ACHN (cell line): ENCODE measurements at regions not wholly inside any gene's neighbourhood (a gene's known extent, or its start where the extent isn't known, plus 50 kb on each side); places are given as distances from the start of the nearest gene placed in this dataset.
"Not testable (repeated sequence)": the region's sequence is repeated elsewhere in the genome, so short reads cannot be mapped to it uniquely, and the experiment has no call there.

Experiments used
- DNase-seq: peaks from one replicate; pipeline ENCODE4 v3.0.0-alpha.2; 2015
- in situ Hi-C: cut with HindIII; loops from 2 replicates; pipeline ENCODE4 v1.10.0; 2017; ENCODE audit warnings: low sequenced_read_pairs, low pct_ligation_motif_present, low pct_unique_long_range_greater_than_20kb

DNA sequence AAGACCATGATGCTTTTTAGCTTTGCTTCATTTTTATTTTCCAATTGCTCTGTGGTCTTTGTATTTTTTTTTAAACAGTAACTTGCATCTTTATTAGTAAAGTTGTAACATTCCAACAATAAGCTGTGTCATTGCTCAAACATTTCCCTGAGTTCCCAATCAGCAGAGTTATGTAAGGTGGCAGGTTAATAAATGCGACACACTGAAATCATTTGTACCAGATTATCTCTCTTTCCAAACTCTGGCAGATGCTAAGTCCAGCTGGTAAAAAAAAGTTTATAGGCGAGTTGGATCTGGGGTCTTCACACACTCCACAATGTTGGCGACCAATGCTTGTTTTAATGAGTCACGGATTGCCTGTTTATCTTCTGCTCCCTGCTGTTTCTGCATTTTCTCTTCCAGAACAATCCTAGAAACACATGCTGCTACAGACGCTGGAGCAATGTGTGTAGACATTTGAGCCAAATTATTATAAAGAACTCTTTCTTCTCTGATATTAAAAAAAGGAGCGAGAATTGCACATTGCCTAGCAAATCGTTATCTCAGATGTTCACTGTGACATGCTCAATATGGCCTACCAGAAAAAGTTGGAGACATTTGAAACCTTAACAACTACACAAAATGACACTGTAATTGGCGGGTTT is 113.6 kb upstream of the IFNGR1 start:
- no peak for DNase-seq

DNA sequence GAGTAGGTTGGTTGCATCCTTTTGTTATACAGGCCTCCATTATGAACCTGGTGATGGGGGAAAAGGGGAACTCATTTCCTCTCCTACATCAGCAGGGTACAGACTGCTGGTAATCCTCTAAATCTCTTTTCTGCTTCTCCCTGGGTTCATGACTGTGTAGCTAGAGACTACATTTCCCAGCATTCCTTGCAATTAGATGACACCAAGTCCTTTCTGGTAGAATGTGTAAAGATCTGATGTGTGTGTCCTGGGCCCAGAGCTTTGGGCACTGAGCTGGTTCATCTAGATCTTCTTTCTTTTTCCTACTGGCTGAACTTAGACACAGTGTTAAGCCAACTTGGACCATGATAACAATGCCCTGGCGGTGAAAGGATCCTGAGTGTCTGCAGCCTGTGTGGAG is 104.7 kb upstream of the IFNGR1 start:
- no peak for DNase-seq
- in situ Hi-C loops = no loop called here

More for the DNA sequence above, 113.6 kb upstream of the IFNGR1 start:
- in situ Hi-C loops = no loop called here

DNA sequence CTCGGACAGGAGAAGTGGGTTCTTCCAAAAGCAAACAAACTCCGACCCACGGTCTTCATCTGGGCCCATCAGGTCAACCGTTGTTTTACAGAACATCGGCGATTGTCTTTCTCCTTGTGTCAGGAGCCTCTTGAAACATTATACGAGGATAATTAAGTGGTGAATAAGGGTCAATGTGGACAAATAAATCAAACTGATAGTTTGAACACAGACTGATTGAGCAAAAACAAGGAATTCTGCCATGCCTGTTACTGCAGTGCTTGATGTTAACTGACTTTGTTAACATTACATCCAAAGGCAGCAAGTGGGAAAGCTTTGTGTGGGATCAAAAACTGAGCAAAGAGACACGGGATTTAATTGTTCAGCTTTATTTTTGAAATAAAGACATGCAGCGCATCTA is 101.1 kb upstream of the IFNGR1 start:
- DNase-seq = no peak
- in situ Hi-C loops = no loop called here

DNA sequence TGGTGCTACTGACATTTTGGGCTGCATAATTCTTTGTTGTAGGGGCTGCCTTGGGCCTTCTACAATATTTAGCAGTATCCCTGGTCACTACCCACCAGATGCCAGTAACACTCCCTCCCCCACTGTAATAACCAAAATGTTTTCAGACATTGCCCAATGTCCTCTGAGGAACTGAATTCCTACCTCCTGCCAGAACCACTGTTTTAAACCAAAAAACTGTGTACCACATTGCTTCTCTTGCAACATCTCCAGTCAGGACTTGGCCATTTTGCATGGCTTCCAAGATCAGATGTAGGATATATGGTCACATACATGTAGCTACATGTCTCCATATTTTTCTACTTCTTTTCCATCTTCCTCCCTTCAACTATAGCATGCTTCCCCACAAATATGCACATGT is 97.4 kb upstream of the IFNGR1 start:
- DNase-seq = no peak
- in situ Hi-C loops = no loop called here

DNA sequence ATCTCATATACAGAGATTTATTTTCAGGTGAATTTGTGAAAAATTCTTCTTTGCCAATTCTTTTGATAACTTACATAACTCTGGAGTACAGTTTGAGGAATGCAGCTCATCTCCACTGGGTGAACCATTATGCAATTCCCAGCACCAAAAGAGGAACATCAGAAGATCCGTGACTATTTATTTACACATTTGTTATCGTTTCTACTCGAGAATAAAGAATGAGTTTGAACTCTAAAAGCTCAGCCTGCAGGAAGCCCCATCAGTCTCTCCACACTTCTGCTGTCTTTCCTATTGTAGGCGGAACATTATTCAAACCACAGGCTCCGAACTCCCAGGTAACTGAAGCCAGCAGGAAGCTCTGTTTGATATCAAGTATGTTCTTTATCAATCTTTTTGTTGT is 95.9 kb upstream of the IFNGR1 start:
- DNase-seq = no peak
- in situ Hi-C loops = no loop called here

DNA sequence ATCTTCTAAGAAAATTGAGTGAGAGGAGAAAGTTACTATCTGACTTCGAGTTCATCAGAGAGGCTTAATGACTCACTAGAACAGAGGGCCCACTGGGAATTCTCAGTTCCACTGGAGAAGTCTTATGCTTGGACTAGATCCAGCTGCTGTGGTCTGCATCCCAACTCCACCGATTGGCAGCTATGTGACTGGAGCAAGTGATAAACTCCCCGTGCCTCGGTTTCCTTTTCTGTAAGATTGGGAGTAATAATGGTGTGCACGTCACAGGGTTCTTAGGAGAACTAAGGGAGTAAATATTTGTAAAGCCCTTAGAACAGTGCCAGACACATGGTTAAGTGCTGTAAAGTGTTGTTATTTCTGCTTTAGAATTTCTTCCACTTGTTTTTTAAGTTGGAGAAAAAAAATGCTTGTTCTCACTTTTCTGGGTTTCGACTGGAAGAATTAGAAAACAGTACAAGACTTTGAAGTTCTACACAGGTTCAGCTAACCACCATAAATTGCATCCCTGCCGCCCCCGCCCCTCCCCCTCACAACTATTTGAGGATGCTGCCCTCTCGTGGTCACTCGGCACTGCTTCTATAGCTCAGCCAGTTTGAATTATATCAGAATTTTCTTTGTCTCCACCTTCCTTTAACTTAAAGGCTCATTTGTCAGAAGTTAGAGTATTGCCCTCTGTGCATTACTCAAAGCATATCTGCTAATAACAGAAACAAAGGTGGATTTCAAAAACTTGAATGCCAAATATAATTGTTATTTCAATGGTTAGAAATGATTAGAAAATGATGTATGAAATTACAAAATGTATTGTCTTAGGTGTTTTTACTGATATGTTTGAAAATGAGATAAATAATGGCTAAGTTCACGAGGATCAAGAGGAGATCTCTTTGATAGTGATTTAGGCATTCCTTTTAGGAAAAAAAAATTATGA is 95.0 kb upstream of the IFNGR1 start:
- in situ Hi-C loops = no loop called here

DNA sequence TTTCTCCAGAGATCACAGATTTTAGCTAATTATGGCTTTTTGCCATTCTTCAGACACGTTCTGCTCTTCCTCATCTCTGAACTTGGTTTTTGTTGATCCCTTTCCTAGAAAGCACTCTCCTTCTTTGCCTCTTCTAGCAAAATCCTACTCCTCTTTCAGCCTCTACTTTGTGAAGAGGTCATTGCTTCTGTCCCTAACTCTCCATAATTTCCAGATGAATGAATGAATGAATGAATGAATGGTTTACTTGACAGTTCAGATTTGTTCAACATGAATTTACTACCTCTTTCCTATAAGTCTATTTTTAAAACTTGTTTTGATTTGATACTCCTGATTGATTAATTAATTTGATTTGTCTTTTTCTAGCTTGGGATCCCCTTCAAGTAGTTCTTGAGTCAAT is 94.0 kb upstream of the IFNGR1 start:
- DNase-seq = no peak
- in situ Hi-C loops = no loop called here

More for the DNA sequence above, 95.0 kb upstream of the IFNGR1 start:
- peak; percentile 81 for DNase-seq

DNA sequence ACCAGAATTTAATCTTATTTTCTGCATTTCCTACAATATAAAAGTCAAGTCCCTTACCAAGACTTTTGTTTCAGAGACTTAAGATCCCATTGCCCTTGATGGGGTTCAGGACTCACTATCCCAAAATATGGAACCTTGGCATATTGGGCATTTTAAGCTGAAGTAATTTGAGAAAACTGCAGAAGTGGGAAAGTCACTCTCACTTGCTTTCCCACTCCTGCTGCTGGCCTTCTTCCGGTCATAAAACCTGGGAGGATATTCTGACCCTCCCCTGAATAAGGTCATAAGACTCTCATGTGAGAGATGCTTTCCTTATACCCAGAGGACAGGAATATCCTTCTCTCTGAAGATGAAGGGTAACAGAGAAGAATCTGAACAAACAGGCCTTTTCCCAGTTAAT is 92.8 kb upstream of the IFNGR1 start:
- DNase-seq = no peak
- in situ Hi-C loops = no loop called here

DNA sequence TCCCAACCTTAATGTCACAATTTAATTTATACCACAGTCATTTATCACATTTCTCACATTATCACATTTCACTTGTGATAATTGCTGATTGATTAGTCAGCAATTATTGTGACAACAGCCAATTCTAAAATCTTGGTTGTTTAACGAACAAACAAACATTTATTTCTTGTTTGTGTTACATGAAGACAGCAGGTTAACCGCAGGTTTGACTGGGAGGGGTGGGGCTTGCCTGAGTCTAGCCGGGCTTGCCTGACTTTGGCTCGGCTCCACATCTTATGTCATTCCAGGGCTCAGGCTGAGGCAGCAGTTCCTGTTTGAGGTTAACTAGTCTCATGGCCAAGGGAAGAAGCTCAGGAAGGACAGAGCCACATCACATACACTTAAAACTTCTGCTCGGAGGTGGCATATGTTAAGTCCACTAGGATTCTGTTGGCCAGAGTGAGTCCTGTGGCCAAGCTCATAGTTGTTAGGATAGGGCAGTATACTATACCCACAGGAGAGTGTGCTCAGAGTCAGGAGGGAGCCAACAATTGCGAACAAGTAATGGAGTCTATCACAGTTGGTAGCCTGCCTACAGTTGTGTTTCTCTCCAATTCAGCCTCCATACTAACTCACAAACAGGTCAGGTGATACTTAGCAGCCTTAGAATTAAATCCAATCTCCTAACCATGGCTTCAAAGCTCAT is 90.0 kb upstream of the IFNGR1 start:
- in situ Hi-C loops = no loop called here
- peak; percentile 82 for DNase-seq

DNA sequence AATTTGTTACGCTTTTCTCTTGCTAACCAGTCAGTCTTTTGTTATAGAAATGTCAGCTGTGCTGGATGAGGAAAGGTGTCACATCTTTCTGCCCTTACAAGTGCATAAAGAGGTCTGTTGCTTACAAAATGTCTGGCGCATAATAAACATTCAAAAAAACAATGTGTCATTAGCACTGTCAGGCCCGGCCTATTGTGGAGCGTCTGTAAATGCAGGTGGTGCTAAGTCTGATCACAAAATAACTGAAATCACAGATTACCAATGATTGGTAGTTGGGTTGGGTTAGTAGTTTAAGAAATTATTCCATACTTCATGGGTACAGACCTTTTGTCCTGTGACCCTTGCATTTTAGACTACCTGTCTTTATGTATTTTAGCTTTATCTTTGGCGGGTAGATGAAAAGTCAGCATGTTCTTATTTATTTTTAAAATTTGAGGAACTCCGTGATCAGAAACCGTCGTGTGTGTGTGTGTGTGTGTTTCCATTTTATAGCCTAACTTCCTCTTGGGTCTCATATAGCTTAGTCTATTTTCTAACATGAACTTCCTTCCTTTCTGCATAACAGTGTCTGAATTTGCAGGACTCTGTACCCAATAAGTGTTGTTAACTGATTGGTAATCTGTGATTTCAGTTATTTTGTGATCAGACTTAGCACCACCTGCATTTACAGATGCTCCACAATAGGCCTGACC is 88.1 kb upstream of the IFNGR1 start:
- in situ Hi-C loops = no loop called here
- no peak for DNase-seq

DNA sequence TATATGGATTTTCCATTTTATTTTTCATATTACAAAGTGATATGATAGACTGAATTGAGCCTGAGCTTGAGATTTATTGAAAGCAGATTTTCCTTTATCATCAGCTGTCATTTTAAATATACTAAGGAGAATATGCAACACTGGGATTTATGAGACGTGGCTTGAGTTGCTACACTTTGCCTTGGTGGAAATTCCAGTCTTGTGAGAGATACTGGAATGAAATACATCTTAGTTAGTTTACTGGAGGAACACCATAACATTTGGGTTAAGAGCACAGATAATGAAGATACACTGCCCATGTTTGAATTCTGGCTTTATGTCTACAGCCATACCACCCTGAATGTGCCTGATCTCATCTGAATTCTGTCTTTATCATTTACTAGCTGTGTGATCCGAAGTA is 86.5 kb upstream of the IFNGR1 start:
- DNase-seq = no peak
- in situ Hi-C loops = no loop called here

DNA sequence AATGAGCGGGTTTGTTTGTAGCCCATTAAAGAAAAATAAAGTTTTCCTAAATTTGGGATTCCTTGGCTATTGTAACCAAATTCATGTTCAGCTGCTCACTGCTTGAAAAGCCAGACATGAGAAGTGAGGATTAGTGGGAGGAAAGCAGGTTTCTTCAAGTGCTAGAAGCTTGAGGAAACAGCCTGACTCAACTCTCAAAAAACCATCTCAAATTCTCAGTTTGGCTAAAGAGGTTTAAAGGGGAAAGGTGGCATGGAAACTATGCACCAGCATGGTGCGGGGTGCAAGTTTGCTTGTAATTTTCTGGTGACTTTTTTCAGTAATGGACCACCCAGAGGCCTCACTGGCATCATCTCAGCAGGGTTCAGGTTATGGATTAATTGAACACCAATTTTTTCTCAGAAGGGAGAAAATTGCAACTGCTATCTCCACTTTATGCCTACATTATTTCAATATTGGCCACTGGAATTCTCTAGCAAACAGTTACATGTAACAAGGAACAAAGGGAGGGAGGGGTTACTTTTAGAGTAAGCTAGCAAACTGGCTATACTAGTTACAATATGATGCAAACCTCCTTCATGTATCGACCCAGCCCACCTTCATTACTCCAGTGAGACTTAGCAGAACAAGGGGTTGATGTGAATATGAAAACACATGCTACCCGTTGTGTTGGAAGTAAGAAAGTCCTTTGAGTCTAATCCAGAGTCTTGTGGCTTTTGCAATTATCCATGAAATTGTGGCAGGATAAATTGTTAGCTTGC is 85.0 kb upstream of the IFNGR1 start:
- no peak for DNase-seq

DNA sequence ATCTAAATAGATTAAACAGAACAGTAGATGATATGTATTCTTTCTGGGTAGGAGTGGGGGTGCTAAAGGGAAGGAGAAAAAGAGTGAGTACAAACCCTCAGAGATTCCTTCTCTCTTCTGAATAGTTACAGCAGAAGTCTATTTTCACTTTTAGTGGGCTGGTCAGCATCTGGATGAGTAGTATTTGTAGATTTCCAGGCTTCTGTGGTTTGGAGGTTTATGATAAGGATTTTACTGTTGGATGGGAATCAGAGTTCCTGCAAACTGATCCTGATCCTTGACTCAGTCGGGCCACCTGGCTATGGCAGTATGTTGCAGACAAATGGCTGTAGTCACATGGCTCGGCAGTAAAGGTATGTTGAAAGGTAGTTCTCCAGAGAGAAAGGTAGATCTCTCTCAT is 84.3 kb upstream of the IFNGR1 start:
- no peak for DNase-seq
- in situ Hi-C loops = no loop called here

More for the DNA sequence above, 85.0 kb upstream of the IFNGR1 start:
- in situ Hi-C loops = no loop called here

DNA sequence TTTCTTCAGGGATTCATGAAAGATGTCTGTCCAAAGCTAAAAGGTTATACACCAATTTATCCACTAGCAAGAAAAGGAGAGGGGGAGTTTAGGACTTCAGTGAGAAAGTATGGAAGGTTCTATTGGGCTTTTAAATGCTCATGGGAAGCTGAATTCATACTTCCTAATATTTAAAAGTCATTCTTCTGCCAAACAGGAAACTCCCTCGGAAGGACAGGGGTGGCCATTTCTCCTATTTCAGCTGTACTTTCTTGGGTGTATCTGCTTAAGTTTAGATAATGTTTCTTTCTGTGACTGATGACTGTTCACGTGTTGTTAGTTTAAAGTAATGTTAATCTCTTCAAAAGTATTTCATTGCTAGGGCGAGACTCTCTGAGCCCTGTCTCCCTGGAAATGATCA is 80.5 kb upstream of the IFNGR1 start:
- in situ Hi-C loops = no loop called here
- DNase-seq = no peak

DNA sequence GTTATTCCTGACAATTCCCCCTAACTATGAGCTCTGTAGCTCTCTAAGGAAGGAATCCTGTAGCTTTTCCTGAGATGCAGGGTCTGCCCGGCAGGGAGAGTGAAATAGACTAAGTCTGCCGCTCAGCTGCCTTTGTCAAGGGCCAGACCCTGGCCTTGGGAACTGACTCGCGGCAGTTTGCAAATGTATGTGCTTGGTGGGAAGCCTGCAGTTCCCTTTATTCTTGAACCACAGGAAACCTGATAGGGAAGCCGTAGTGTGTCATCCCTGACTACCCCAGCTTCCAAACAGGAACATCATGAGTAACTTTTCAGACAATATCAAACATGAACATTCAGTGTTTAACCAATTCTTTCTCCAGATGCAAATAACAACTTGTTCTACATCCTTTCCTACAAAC is 78.7 kb upstream of the IFNGR1 start:
- in situ Hi-C loops = no loop called here

DNA sequence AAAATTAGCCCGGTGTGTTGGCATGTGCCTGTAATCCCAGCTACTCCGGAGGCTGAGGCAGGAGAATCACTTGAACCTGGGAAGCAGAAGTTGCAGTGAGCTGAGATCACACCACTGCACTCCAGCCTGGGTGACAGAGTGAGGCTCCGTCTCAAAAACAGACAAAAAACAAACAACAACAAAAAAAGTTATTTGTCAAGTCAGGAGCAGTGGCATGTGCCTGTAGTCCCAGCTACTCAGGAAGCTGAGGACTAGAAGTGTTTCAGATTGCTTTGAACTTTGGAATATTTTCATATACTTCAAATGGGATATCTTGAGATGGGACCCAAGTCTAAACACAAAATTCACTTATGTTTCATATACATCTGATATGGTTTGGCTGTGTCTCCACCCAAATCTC is 73.1 kb upstream of the IFNGR1 start:
- in situ Hi-C loops, DNase-seq: not testable (repeated sequence)

More for the DNA sequence above, 78.7 kb upstream of the IFNGR1 start:
- DNase-seq = no peak

DNA sequence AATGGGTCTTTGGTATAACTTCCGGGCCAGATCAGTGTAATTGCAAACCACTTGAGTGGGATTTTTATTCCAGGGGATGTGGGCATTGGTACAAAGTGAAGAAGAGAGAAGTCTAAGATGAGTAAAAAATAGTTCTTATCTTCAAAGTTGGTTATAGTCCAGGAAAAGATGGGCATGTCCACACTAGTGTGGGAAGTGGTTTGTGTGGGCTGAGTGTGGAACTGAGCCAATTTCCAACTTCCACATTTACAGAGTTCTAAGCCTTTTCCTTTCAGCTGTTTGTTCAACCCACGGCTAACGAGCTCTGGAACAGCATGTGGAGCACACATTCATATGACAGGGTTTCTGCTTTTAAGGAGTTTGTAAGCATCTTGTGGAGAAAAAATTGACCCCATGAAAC is 72.3 kb upstream of the IFNGR1 start:
- DNase-seq = no peak
- in situ Hi-C loops = no loop called here

DNA sequence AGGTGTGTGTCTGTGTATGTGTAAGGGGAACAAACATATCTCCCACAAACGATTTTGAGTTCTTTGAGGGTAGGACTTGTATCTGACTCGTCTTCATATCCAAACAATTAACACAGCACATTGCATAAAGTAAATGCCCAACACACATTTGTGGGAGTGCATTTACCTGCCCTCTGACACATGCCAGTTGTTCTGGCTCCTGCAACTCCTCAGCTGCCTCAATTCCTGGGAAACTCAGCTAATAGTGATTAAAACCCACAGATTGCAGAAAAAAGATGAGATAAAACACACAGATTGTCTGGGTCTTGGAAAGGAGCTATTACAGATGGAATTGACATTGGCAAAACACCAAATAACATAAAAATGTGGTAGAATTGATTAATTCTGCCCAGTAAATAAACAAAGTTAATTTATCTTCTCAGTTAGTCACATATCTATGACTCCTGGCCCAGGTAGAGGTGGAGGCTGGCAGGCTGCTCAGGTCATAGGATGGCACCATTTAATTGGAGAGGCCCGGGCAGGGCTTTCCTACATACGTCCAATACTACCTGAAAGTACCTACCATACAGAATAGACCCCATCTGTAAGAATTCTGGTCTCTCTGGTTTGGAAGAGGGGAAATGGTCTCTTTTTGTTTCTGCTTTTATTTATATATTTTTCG is 71.5 kb upstream of the IFNGR1 start:
- in situ Hi-C loops = no loop called here
- DNase-seq = no peak
